ENCODE measurements at regions not wholly inside any gene's neighbourhood (a gene's known extent, or its start where the extent isn't known, plus 50 kb on each side); places are given as distances from the start of the nearest gene placed in this dataset.

DNA sequence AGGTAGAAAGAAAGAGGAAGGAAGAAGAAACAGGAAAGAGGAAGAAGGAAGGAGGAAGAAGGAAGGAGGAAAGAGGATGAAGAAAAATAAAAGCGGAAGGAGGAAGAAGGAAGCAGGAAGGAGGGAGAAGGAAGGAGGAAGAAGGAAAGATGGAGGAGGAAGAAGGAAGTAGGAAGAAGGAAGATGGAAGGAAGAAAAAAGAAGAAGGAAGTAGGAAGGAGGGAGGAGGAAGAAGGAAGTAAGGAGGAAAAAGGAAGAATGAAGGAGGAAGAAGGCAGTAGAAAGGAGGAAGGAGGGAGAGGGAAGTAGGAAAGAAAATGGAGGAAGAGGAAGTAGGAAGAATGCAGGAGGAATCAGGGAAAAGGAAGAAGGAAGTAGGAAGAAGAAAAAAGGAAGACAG lies 191.1 kb upstream of the TBL1X start:
- no peaks in the 10 kb centered on the region for H3K36me3 ChIP-seq (ENCODE audit: insufficient read depth, low read length)
- no peaks in the 10 kb centered on the region for H3K4me1 ChIP-seq (ENCODE audit: insufficient read depth, low read length)
- no peak overlapping the region for H3K27ac ChIP-seq (ENCODE audit: low read depth, low read length)
- H2AFZ ChIP-seq (ENCODE audit: low read length) = no peak overlapping the region
- H3K79me2 ChIP-seq (ENCODE audit: insufficient read depth, low read length) = no peaks in the 10 kb centered on the region
- H3K4me2 ChIP-seq (ENCODE audit: insufficient read depth, low read length) = no peak overlapping the region
- H3K27me3 ChIP-seq (ENCODE audit: insufficient read depth, low read length) = no peaks in the 10 kb centered on the region
- H3K4me3 ChIP-seq (ENCODE audit: insufficient read depth, low read length) = no peak overlapping the region
- no peaks in the 10 kb centered on the region for H3K9me3 ChIP-seq (ENCODE audit: low read depth, low read length)
- TF ChIP-seq, protein P1, sequence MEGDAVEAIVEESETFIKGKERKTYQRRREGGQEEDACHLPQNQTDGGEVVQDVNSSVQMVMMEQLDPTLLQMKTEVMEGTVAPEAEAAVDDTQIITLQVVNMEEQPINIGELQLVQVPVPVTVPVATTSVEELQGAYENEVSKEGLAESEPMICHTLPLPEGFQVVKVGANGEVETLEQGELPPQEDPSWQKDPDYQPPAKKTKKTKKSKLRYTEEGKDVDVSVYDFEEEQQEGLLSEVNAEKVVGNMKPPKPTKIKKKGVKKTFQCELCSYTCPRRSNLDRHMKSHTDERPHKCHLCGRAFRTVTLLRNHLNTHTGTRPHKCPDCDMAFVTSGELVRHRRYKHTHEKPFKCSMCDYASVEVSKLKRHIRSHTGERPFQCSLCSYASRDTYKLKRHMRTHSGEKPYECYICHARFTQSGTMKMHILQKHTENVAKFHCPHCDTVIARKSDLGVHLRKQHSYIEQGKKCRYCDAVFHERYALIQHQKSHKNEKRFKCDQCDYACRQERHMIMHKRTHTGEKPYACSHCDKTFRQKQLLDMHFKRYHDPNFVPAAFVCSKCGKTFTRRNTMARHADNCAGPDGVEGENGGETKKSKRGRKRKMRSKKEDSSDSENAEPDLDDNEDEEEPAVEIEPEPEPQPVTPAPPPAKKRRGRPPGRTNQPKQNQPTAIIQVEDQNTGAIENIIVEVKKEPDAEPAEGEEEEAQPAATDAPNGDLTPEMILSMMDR (IDR thresholded peaks at IDR 0.05; ENCODE audit: extremely low read depth, low read depth, low read length) = no peak
- H4K20me1 ChIP-seq (ENCODE audit: insufficient read depth, low read length) = no peaks in the 10 kb centered on the region
- DNase-seq (ENCODE audit: insufficient read length, low spot score, missing footprints) = no peak

DNA sequence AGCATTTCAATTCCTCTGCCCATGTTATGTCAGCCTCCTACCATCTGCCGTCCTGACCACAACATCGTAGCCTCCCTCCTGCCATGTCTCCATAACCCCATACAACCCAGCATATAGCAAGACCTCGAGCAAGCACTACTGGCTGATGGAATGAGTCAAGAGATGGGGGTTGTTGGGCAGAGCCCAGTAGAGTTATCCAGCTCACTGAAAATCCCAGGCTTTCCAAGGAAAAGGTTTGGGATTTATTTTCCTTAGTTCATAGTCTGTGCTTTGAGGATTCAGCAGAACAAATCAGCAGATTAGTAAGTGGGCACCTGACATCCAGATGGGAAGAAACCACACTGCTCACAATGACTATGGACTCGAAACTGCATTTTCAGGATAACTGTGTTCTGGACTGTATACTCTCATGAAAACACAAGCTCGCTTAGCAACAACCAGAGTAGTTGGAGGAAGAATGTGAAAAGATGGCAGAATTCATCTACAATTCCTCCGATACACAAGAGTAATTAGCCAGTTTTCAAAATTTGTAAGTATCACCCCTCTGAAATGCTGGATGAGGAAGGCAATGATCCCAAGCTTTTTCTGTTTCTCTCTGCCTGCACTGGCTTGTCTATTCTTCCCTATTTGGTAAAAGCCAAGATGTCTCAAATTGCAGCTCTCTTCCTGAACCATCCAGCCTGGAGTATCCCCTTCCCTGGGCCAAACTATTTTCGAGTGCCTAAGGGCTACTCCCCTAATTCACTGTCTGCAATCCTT lies 186.2 kb upstream of the TBL1X start:
- H2AFZ ChIP-seq (ENCODE audit: low read length) = peak overlapping the region; percentile 72
- peak overlapping the region; percentile 60 for H3K4me3 ChIP-seq (ENCODE audit: insufficient read depth, low read length)
- H3K4me2 ChIP-seq (ENCODE audit: insufficient read depth, low read length) = peak overlapping the region; percentile 69
- no peaks in the 10 kb centered on the region for H3K27me3 ChIP-seq (ENCODE audit: insufficient read depth, low read length)
- TF ChIP-seq, protein P1 (IDR thresholded peaks at IDR 0.05; ENCODE audit: extremely low read depth, low read depth, low read length) = no peak
- no peaks in the 10 kb centered on the region for H3K9me3 ChIP-seq (ENCODE audit: low read depth, low read length)
- DNase-seq (ENCODE audit: insufficient read length, low spot score, missing footprints) = peak; percentile 57
- H4K20me1 ChIP-seq (ENCODE audit: insufficient read depth, low read length) = no peaks in the 10 kb centered on the region
- H3K27ac ChIP-seq (ENCODE audit: low read depth, low read length) = no peak overlapping the region
- no peaks in the 10 kb centered on the region for H3K36me3 ChIP-seq (ENCODE audit: insufficient read depth, low read length)
- no peaks in the 10 kb centered on the region for H3K79me2 ChIP-seq (ENCODE audit: insufficient read depth, low read length)
- H3K4me1 ChIP-seq (ENCODE audit: insufficient read depth, low read length) = no peaks in the 10 kb centered on the region

DNA sequence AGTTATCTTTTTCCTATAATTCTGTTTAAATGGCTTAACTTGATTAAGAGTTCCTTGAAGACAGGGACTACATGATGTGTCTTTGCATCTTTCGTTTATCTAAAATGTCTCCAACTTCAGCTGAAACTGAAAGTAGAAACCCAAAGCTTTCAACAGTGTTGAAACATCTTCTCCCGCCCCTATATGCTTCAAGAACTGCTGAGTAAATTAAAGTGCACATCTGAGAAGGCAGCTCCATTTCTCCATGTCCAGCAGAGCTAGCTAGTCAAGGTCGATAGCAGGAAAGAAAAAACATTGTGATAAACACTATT lies 185.7 kb upstream of the TBL1X start:
- Histone ChIP-seq H2AFZ (ENCODE audit: low read length) (peak overlapping the region; percentile 72), H3K27ac (ENCODE audit: low read depth, low read length) (no peak overlapping the region), H3K9me3 (ENCODE audit: low read depth, low read length) (no peaks in the 10 kb centered on the region), H4K20me1 (ENCODE audit: insufficient read depth, low read length) (no peaks in the 10 kb centered on the region), H3K27me3 (ENCODE audit: insufficient read depth, low read length) (no peaks in the 10 kb centered on the region), H3K4me3 (ENCODE audit: insufficient read depth, low read length) (peak overlapping the region; percentile 60), H3K79me2 (ENCODE audit: insufficient read depth, low read length) (no peaks in the 10 kb centered on the region), H3K4me1 (ENCODE audit: insufficient read depth, low read length) (no peaks in the 10 kb centered on the region), H3K4me2 (ENCODE audit: insufficient read depth, low read length) (peak overlapping the region; percentile 69), H3K36me3 (ENCODE audit: insufficient read depth, low read length) (no peaks in the 10 kb centered on the region)
- TF ChIP-seq, protein P1 (IDR thresholded peaks at IDR 0.05; ENCODE audit: extremely low read depth, low read depth, low read length) = no peak
- no peak for DNase-seq (ENCODE audit: insufficient read length, low spot score, missing footprints)

DNA sequence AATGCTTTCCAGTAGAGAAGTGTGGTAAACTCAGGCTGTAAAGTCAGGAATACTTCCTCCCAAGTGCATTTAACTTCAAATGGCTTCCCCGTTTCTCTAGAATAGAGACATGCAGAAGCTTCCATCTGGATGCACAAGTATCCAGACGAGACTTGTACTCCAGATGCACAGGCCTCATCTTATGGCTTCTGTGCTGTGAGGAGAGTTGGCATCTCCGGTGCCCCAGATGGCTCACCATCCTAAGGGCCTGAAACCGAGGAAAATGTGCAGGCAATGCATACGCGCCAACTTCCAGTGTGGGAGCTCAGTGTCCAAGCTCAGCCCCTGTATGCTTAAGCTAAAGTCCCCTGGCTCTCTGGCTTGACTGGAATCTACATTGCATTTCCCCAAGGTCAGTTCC lies 184.0 kb upstream of the TBL1X start:
- H3K27me3 ChIP-seq (ENCODE audit: insufficient read depth, low read length) = no peaks in the 10 kb centered on the region
- DNase-seq (ENCODE audit: insufficient read length, low spot score, missing footprints) = no peak
- no peak overlapping the region for H2AFZ ChIP-seq (ENCODE audit: low read length)
- H3K27ac ChIP-seq (ENCODE audit: low read depth, low read length) = no peak overlapping the region
- no peaks in the 10 kb centered on the region for H4K20me1 ChIP-seq (ENCODE audit: insufficient read depth, low read length)
- no peak overlapping the region for H3K4me2 ChIP-seq (ENCODE audit: insufficient read depth, low read length)
- H3K79me2 ChIP-seq (ENCODE audit: insufficient read depth, low read length) = no peaks in the 10 kb centered on the region
- no peaks in the 10 kb centered on the region for H3K36me3 ChIP-seq (ENCODE audit: insufficient read depth, low read length)
- TF ChIP-seq, protein P1 (IDR thresholded peaks at IDR 0.05; ENCODE audit: extremely low read depth, low read depth, low read length) = no peak
- H3K4me3 ChIP-seq (ENCODE audit: insufficient read depth, low read length) = no peak overlapping the region
- H3K9me3 ChIP-seq (ENCODE audit: low read depth, low read length) = no peaks in the 10 kb centered on the region
- no peaks in the 10 kb centered on the region for H3K4me1 ChIP-seq (ENCODE audit: insufficient read depth, low read length)
